ENCODE measurements at regions not wholly inside any gene's neighbourhood (a gene's known extent, or its start where the extent isn't known, plus 50 kb on each side); places are given as distances from the start of the nearest gene placed in this dataset.
A peak's percentile ranks its signal among the peaks of the same experiment; 100 is the strongest.
"Not testable (repeated sequence)": the region's sequence is repeated elsewhere in the genome, so short reads cannot be mapped to it uniquely, and the experiment has no call there.

GRCh38 chr12:5335069-5335468 lies 96.8 kb upstream of the NTF3 start:
- peak; percentile 84 for FAIRE-seq
- peak; percentile 5 for DNase-seq (ENCODE audit: insufficient read length, low spot score)
- no peak for TF ChIP-seq POLR2A (IDR thresholded peaks at IDR 0.05; ENCODE audit: low read depth, low read length)

GRCh38 chr12:5341086-5341485 lies 90.8 kb upstream of the NTF3 start:
- DNase-seq (ENCODE audit: insufficient read length, low spot score); FAIRE-seq: not testable (repeated sequence)

DNA sequence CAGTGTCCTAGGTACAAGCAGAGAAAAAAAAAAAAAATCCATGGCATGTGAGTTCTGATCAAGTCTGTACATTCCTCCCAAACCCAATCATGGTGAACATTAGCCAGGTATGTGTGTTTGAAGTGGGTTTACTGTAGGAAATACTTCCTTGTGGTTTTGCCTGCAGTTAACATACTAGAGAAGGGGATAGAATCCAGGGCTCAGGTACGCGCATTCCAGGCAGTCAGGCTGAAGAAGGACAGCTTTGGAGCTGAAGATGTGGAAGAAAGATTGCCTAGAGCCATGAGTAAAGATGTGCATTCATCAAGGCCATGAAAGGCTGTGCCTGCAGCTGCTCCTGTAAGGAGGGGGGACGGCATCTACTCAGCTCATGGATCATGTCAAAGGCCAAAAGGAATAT lies 88.2 kb upstream of the NTF3 start:
- no peak for DNase-seq (ENCODE audit: insufficient read length, low spot score)
- no peak for TF ChIP-seq POLR2A (IDR thresholded peaks at IDR 0.05; ENCODE audit: low read depth, low read length)
- FAIRE-seq = no peak

DNA sequence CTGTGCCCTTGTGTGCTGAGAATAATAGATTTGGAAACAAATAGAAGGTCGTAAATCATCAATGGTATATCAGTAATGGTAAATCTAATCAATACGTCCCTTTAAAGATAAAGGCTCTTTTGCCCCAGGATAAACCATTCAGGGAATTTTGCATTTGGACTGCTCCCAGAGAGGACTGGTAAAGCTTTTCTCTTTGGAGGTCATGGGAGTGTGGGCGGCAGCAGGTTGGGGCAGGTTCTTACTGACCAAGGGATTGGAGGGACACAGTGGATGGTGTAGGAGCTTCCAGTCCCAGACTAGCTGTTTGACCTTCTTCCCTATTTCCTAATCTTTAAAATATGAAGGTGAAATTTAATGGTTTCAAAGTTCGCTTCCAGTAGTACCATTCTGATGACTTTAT lies 87.8 kb upstream of the NTF3 start:
- TF ChIP-seq POLR2A (IDR thresholded peaks at IDR 0.05; ENCODE audit: low read depth, low read length) = no peak
- FAIRE-seq = no peak

GRCh38 chr12:5345534-5345933 lies 86.4 kb upstream of the NTF3 start:
- FAIRE-seq = no peak

More for the DNA sequence above, 87.8 kb upstream of the NTF3 start:
- DNase-seq (ENCODE audit: insufficient read length, low spot score) = no peak

DNA sequence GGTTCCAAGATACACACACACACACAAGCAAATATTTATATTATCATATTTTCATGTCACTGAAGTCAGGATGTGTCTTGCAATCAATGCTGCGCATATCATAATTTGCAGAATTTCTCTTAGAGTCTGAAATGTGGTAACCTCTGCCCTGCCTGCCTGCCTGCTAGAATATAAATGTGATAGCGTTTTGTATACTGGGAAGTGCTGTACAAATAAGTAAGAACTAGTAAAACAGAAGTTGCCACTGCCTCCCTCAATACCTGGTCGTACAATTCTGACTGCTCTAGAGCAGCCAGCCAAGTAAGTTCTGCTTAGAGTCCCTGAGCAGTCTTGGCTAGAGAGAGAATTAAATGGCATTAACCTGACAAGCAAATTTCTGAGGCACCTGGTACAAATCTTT lies 83.9 kb upstream of the NTF3 start:
- FAIRE-seq = no peak
- no peak for DNase-seq (ENCODE audit: insufficient read length, low spot score)
- TF ChIP-seq POLR2A (IDR thresholded peaks at IDR 0.05; ENCODE audit: low read depth, low read length) = no peak

More at GRCh38 chr12:5345534-5345933, 86.4 kb upstream of the NTF3 start:
- no peak for TF ChIP-seq POLR2A (IDR thresholded peaks at IDR 0.05; ENCODE audit: low read depth, low read length)
- DNase-seq (ENCODE audit: insufficient read length, low spot score) = no peak

DNA sequence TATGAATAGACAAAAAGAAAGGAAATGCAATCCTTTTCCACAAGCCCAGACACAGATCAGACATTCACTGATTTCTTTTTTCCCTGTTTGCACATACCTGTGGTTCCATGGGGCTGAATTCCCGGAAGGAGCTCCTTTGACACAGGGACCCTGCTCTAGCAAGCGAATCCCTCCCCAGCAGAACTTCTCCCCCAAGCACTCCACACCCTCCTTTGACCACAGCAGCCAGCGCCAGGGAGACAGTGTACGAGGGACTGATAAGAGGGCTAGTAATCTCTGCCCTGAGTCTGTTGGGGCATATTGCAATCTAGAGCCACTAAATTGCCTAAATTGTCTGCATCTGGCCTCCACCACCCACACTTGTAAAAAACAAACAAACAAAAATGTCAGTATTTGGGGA lies 83.4 kb upstream of the NTF3 start:
- TF ChIP-seq POLR2A (IDR thresholded peaks at IDR 0.05; ENCODE audit: low read depth, low read length) = no peak
- FAIRE-seq = no peak
- DNase-seq (ENCODE audit: insufficient read length, low spot score) = no peak

GRCh38 chr12:5364036-5364770 lies 67.7 kb upstream of the NTF3 start:
- DNase-seq (ENCODE audit: insufficient read length, low spot score) (no peak), FAIRE-seq (no peak)
- TF ChIP-seq POLR2A (IDR thresholded peaks at IDR 0.05; ENCODE audit: low read depth, low read length) = no peak

DNA sequence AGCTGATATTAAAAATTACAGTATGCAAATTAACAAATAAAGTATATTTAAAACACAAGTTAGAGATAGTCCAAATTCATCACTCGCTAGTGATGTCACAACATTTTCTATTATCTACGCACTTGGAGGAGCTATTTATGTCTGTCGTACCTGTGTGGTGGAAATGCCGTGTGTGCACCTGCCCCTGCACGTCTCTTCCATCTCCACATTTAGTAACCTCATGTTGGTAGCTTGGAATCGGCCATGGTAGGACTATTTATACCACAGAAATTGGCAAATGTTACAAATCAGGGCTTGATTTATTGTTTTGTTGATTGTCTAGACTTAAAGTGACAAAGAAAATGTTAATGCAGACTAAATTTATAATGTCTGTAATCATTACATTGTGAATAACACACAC lies 62.6 kb upstream of the NTF3 start:
- TF ChIP-seq POLR2A (IDR thresholded peaks at IDR 0.05; ENCODE audit: low read depth, low read length) = no peak
- DNase-seq (ENCODE audit: insufficient read length, low spot score) (no peak), FAIRE-seq (no peak)

DNA sequence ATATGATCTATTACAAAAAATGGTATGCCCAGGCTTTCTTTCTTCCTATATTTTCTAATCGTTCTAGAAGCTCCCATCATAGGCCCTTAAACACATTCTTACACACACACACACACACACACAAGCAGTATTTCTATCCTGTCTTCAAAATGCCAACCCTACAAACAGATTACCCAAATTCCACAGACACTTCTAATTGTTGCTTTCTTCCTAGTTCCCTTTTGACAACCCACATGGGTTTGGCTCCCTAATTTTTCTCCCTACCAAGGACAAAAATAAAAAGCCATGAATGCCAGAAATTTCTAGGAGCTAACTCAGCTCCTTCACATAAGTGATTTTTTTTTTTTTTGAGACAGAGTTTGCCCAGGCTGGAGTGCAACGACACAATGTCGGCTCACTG lies 60.3 kb upstream of the NTF3 start:
- DNase-seq (ENCODE audit: insufficient read length, low spot score) (no peak), FAIRE-seq (no peak)
- TF ChIP-seq POLR2A (IDR thresholded peaks at IDR 0.05; ENCODE audit: low read depth, low read length) = no peak

GRCh38 chr12:5374713-5375112 lies 57.2 kb upstream of the NTF3 start:
- DNase-seq (ENCODE audit: insufficient read length, low spot score) (no peak), FAIRE-seq (no peak)
- no peak for TF ChIP-seq POLR2A (IDR thresholded peaks at IDR 0.05; ENCODE audit: low read depth, low read length)

DNA sequence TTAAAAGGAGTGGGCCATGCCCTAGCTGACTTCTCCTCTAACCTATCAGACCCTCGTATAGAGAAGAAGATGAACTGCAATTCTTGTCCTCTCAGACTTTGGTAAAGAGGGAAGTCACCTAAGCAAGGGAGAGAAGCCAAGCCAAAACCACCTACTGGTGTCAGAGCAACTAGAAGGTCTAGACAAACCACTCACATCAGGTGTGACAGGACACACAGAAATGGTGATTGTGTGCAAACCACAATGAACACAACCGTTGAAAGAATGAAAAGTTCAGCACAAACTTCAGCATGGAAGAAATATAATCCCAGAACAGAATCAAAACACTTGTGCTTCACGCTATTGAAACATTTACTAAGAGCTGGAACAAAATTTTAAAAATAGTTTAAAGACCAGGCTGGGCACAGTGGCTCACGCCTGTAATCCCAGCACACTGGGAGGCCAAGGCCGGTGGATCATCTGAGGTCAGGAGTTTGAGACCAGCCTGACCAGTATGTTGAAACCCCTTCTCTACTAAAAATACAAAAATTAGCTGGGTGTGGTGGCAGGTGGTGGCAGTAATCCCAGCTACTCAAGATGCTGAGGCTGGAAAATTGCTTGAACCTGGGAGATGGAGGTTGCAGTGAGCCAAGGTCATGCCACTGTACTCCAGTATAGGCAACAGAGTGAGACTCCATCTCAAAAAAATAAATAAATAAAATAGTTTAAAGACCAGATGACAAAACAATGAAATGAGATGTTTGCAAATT lies 56.2 kb upstream of the NTF3 start:
- no peak for TF ChIP-seq POLR2A (IDR thresholded peaks at IDR 0.05; ENCODE audit: low read depth, low read length)

GRCh38 chr12:5376591-5377207 lies 55.2 kb upstream of the NTF3 start:
- DNase-seq (ENCODE audit: insufficient read length, low spot score) (no peak), FAIRE-seq (no peak)
- TF ChIP-seq POLR2A (IDR thresholded peaks at IDR 0.05; ENCODE audit: low read depth, low read length) = no peak

More for the DNA sequence above, 56.2 kb upstream of the NTF3 start:
- DNase-seq (ENCODE audit: insufficient read length, low spot score) = no peak
- no peak for FAIRE-seq

DNA sequence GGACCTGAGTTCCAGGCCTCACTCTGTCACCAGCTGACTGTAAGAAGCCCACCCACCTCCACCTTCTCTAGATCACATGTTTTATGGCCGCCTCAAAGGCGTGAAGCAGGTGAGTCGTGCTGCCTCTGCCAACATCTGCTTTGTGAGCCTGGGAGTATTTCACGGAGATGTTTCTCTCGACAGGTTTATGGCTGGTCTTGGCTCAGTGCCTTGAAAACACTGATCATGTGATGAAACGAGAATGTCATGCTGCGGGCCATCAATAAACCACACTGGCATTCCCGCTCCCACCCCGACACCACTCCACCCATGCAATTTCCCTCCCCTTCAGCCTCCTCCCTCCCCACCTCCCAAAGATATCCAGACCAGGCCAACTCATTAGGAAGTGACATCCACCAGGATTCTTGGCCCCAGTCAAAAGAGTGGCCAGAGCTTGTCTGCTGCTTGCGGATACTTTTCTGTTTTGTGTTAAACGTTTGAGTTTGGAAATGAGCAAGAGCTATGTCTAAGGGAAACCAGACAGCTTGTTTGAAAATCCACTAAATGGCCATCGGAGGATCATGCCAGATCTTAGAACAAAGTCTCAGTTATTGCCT lies 53.8 kb upstream of the NTF3 start:
- DNase-seq (ENCODE audit: insufficient read length, low spot score) = no peak
- TF ChIP-seq POLR2A (IDR thresholded peaks at IDR 0.05; ENCODE audit: low read depth, low read length) = no peak
- no peak for FAIRE-seq
